SK-N-SH (cell line): ENCODE measurements at regions not wholly inside any gene's neighbourhood (a gene's known extent, or its start where the extent isn't known, plus 50 kb on each side); places are given as distances from the start of the nearest gene placed in this dataset.

Experiments used
- CTCF ChIP-seq: fragments of 200-600 bp; sonication (generic); IDR thresholded peaks from 2 replicates; pipeline ENCODE4 v1.6.1; 2017; ENCODE audit warnings: antibody characterized with exemption, mild to moderate bottlenecking, moderate library complexity
- EP300 ChIP-seq, 2 experiments: IDR thresholded peaks; 2 replicates each; pipeline versions ENCODE4 v1.4.0 to v1.6.1; 2012; ENCODE audit warnings: borderline replicate concordance in 1 of 2, low read depth in 1 of 2, low read length in 1 of 2
- FOXJ3 ChIP-seq: sonication (generic); formaldehyde crosslinking; IDR thresholded peaks from 2 replicates; pipeline ENCODE4 v1.5.1; 2020; ENCODE audit warnings: mild to moderate bottlenecking, missing genetic modification reagents
- FOXM1 ChIP-seq: IDR thresholded peaks from 2 replicates; pipeline ENCODE4 v1.4.0; 2012; ENCODE audit warnings: low read depth, mild to moderate bottlenecking
- MAX ChIP-seq: IDR thresholded peaks from 2 replicates; pipeline ENCODE4 v1.4.0; 2012; ENCODE audit warnings: low read depth
- MXI1 ChIP-seq: IDR thresholded peaks from 2 replicates; pipeline ENCODE4 v1.6.1; 2012; ENCODE audit warnings: mild to moderate bottlenecking, low read depth, low read length, improper control_type of control experiment
- POLR2AphosphoS5 ChIP-seq: IDR thresholded peaks from 2 replicates; pipeline ENCODE4 v1.6.1; 2012; ENCODE audit warnings: low read depth, low read length
- RCOR1 ChIP-seq: fragments of 150-350 bp; IDR thresholded peaks from 2 replicates; pipeline ENCODE4 v1.6.1; 2017; ENCODE audit warnings: antibody characterized with exemption, low read length
- REST ChIP-seq: IDR thresholded peaks from 2 replicates; pipeline ENCODE4 v1.6.1; 2012; ENCODE audit warnings: mild to moderate bottlenecking, low read depth, low read length, moderate library complexity
- SIN3A ChIP-seq: IDR thresholded peaks from 2 replicates; pipeline ENCODE4 v1.6.1; 2012; ENCODE audit warnings: low read depth, mild to moderate bottlenecking, low read length, moderate library complexity, borderline replicate concordance
- TAF1 ChIP-seq: IDR thresholded peaks from 2 replicates; pipeline ENCODE4 v1.6.1; 2012; ENCODE audit warnings: low read depth, mild to moderate bottlenecking, low read length, moderate library complexity, borderline replicate concordance
- TCF12 ChIP-seq: IDR thresholded peaks from 2 replicates; pipeline ENCODE4 v1.4.0; 2012
- TF ChIP-seq, protein P1 (sequence below): fragments of 150-350 bp; IDR thresholded peaks from 2 replicates; pipeline ENCODE4 v1.6.1; 2017; ENCODE audit warnings: antibody characterized with exemption, low read length, low read depth, borderline replicate concordance
- TF ChIP-seq, protein P2 (sequence below): fragments of 150-350 bp; IDR thresholded peaks from 2 replicates; pipeline ENCODE4 v1.6.1; 2016; ENCODE audit warnings: mild to moderate bottlenecking, low read depth, low read length

DNA sequence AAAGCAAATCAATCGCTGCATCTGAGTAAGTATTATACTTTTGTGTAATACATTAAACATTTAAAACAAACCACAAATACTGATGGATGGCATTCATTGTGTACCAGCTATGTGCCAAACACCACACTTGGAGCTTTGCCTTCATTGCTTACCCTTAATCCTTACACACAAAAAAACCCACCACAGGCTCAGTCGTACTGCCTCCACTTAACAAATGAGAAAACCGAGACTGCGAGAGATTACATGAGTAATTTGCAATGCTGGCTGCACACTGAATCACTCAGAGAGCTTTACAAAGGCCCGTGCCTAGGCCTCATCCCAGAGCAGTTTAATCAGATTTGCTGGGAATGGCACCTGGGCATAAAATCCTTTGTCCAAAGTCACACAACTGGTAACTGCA lies 130.5 kb downstream of the EDN1 start:
- TF ChIP-seq SIN3A: no peak
- TF ChIP-seq CTCF: no peak
- no peak for TF ChIP-seq TAF1
- no peak for TF ChIP-seq TCF12
- no peak for TF ChIP-seq REST
- TF ChIP-seq MXI1: no peak
- no peak for TF ChIP-seq POLR2AphosphoS5
- no peak for TF ChIP-seq EP300 (IDR thresholded peaks at IDR 0.05; ENCODE audit: borderline replicate concordance in 1 of 2, low read depth in 1 of 2, low read length in 1 of 2)
- TF ChIP-seq RCOR1: no peak
- no peak for TF ChIP-seq MAX
- TF ChIP-seq FOXJ3: no peak
- TF ChIP-seq, protein P1, sequence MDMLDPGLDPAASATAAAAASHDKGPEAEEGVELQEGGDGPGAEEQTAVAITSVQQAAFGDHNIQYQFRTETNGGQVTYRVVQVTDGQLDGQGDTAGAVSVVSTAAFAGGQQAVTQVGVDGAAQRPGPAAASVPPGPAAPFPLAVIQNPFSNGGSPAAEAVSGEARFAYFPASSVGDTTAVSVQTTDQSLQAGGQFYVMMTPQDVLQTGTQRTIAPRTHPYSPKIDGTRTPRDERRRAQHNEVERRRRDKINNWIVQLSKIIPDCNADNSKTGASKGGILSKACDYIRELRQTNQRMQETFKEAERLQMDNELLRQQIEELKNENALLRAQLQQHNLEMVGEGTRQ: no peak
- TF ChIP-seq FOXM1: no peak
- TF ChIP-seq, protein P2, sequence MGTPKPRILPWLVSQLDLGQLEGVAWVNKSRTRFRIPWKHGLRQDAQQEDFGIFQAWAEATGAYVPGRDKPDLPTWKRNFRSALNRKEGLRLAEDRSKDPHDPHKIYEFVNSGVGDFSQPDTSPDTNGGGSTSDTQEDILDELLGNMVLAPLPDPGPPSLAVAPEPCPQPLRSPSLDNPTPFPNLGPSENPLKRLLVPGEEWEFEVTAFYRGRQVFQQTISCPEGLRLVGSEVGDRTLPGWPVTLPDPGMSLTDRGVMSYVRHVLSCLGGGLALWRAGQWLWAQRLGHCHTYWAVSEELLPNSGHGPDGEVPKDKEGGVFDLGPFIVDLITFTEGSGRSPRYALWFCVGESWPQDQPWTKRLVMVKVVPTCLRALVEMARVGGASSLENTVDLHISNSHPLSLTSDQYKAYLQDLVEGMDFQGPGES: no peak
